Epithelial cell of esophagus (primary cell): ENCODE measurements at regions not wholly inside any gene's neighbourhood (a gene's known extent, or its start where the extent isn't known, plus 50 kb on each side); places are given as distances from the start of the nearest gene placed in this dataset.

Experiments used
- DNase-seq: peaks from one replicate; pipeline ENCODE4 v3.0.0; 2010; ENCODE audit warnings: low read depth
- H3K4me3 ChIP-seq: 2 replicates; pipeline ENCODE4 v1.5.1; 2011; ENCODE audit warnings: mild to moderate bottlenecking, low read length, control low read depth
- TF ChIP-seq, protein P1 (sequence below): IDR thresholded peaks from 2 replicates; pipeline ENCODE4 v1.5.1; 2011; ENCODE audit warnings: low read depth, mild to moderate bottlenecking, low read length, control low read depth, inconsistent platforms; ENCODE audit not compliant: insufficient read depth; ENCODE audit errors: missing control alignments

DNA sequence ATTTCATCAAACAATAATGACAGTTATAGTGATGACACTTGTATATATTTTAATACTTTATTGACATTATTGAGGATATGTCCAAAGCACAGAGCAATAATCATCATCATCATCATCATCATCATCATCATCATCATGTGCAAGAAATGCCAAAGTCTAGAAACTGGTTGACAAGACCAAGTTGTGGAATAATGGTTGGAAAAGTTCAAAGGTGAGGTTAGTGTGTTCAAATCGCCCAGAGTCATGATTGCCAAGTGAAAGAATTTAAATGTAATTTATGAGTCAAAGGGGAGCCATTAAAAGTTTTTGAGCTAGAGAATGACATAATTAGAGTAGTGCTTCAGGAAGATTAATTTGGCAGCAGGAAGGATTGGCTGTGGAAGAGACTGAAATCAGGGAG lies 852.4 kb downstream of the SORCS1 start:
- TF ChIP-seq, protein P1, sequence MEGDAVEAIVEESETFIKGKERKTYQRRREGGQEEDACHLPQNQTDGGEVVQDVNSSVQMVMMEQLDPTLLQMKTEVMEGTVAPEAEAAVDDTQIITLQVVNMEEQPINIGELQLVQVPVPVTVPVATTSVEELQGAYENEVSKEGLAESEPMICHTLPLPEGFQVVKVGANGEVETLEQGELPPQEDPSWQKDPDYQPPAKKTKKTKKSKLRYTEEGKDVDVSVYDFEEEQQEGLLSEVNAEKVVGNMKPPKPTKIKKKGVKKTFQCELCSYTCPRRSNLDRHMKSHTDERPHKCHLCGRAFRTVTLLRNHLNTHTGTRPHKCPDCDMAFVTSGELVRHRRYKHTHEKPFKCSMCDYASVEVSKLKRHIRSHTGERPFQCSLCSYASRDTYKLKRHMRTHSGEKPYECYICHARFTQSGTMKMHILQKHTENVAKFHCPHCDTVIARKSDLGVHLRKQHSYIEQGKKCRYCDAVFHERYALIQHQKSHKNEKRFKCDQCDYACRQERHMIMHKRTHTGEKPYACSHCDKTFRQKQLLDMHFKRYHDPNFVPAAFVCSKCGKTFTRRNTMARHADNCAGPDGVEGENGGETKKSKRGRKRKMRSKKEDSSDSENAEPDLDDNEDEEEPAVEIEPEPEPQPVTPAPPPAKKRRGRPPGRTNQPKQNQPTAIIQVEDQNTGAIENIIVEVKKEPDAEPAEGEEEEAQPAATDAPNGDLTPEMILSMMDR = no peak
- no peak overlapping the region for H3K4me3 ChIP-seq
- DNase-seq = no peak

DNA sequence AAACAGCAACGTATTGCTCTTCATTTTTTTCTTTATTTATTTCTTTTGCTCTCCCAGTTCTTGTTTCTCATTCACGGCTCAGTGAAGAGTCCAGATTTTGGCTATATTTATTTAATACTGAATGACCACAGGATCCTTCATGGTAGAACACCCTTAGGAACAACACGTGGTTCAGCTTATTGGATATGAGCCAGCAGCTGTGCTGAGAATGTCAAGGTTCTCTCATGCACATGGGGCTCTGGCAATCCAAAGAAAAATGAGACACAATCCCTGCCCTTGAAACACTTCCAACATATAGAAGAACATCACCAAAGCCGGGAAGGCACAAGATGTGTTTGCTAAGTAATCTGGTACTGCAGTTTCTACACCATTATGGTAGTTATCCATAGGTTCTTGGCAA lies 852.9 kb downstream of the SORCS1 start:
- H3K4me3 ChIP-seq = no peak overlapping the region
- TF ChIP-seq, protein P1 = no peak
- no peak for DNase-seq

DNA sequence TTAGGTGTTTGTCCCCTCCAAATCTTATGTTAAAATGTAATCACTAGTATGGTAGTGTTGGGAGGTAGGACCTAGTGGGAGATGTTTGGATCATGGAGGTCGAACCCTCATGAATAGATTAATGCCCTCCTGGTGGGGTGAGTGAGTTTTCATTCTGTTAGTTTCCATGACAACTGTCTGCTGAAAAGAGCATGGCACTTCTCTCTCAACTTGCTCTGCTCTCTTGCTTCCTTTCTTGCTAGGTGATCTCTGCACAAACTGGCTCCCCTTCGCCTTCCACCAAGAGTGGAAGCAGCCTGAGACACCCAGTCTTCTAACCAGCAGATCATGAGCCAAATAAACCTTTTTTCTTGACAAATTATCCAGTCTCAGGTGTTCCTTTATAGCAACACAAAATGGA lies 853.9 kb downstream of the SORCS1 start:
- TF ChIP-seq, protein P1 = no peak
- DNase-seq = no peak
- no peak overlapping the region for H3K4me3 ChIP-seq

DNA sequence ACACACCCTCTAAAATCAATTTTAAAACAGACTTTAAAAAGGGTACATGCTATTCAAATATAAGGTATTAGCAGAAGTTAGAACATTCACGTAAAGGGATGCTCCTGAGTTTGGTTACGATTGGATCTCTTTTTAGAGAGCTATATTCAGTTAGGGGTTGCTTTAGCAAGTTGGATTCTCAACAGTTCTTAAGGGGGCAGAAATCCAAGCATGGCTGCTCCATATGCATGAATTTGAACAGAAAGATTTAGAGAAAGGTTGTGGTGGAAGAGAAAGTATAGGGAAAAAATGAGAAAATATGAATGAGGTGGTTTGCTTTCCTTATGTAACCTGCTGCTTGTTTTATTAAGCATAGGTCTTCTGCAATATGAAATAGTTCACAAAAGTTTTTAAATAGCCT lies 855.1 kb downstream of the SORCS1 start:
- no peak overlapping the region for H3K4me3 ChIP-seq
- DNase-seq = no peak
- TF ChIP-seq, protein P1 = no peak

DNA sequence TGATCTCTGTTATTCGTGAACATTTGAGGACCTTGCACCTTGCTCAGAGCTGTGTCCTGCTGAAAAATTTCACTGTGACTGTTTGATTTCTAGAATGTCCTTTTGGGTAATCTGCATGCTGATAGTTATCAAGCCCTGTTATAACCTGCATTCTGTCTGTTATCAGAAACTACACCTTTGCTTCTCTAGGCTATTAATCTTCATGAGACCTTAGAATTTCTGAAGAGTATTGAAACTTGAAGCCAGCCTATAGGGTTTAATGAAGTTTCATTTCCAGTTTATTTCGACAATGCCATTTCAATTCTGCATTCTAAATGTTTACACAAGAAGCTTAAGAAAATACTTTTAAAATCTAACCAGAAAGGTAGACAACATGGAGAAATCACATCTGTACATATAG lies 856.2 kb downstream of the SORCS1 start:
- no peak for DNase-seq
- TF ChIP-seq, protein P1 = no peak
- H3K4me3 ChIP-seq = no peak overlapping the region

DNA sequence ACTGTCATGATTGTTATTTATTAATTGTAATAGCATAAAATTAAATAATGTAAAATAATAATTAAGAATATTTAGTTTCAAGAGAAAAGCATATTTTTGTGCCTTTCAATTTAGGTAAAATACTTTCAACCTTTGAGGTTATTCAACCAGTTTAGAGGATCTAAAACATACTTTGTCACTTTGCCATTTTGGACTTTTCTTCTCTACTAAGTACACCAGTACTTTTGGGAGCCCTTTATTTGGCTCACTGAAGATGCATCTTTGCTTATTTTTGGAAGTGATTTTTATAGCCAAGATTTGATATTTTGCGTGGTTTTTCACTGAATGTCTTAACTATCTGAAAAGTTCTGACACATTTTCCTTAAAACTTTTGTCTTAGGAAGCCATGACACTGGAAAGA lies 860.5 kb downstream of the SORCS1 start:
- no peak for DNase-seq
- TF ChIP-seq, protein P1 = no peak
- no peak overlapping the region for H3K4me3 ChIP-seq

DNA sequence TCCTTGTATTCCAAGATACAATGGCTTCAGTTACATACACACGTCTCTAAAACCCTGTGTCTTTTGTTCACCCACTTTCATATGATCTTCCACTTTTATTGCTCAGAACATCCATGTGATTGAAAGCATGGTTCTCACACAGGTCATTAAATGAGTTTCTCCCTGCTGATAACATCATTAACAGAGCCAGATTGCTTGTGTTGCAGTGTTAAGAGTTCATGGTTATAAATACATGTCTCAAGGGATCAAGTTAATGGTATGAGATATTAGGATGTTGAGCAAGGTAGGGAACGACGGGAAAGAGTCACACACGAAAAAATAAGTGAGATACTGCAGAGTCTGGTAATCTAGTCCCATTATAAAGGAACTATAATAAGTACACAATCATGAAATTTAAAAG lies 861.5 kb downstream of the SORCS1 start:
- no peak for DNase-seq
- no peak overlapping the region for H3K4me3 ChIP-seq
- TF ChIP-seq, protein P1 = no peak
